ENCODE measurements at regions not wholly inside any gene's neighbourhood (a gene's known extent, or its start where the extent isn't known, plus 50 kb on each side); places are given as distances from the start of the nearest gene placed in this dataset.

DNA sequence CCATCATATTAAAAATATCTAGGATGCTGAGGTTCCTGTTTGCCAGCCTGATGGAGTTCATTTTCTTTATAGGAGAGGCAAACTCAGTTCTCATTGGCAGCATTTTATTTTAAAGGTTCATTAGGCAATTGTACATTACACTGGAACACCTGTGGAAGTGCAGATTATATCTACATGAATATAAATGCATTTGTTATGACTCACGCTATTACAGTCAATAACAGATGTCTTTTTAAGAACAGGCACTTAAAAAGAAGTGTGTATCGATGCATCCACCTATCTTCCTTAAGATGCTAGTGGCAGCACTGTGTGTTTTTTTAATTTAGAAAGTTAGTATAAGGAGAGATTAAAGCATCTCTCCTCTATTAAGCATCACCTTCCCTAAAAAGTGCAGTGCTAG lies 276.5 kb downstream of the PRDM2 start:
- DNase-seq, result no peak

DNA sequence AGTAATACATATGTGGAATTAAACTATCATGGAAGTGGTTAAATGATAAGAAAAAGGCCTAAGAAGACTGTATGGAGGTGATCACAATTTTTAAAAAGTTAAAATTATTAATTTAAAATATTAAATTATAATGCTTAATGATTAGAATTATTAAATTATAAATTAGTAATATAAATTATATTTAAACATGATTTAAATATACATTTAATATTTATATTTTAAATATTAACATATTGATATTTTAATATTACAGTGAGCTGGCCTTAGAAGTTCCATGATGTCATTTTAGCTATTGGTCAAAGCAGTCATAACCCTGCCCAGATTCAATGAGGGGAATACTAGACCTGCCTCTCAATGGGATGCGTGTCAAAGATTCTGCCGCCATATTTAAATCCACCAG lies 281.2 kb downstream of the PRDM2 start:
- no peak for DNase-seq

DNA sequence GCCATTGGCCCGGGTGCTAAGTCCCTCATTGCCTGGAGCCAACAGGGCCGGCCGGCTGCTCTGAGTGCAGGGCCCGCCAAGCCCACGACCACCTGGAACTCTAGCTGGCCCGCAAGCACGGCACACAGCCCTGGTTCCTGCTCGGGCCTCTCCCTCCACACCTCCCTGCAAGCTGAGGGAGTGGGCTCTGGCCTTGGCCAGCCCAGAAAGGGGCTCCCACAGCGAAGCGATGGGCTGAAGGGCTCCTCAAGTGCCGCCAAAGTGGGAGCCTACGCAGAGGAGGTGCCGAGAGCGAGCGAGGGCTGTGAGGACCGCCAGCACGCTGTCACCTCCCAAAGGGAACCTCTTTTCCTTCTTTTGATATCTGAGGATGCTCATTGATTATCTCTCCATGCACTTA lies 283.4 kb downstream of the PRDM2 start:
- no peak for DNase-seq

DNA sequence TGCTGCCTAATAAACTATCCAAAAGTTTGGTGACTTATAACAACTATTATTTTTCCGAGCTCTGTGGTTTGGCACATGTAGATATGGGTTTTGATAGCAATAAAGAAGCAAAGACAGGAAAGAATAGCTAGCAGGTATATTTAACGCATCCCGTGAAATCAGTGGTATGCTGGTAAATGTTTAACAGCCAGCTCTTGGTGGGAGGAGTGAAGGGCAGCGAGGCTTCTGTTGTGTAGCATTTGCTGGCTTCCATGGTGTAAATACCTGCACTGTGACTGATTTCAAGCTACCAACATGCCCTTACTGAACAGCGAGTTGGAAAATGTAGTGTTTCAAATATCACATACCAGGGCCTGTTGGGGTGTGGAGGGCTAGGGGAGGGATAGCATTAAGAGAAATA lies 291.0 kb downstream of the PRDM2 start:
- no peak for DNase-seq

DNA sequence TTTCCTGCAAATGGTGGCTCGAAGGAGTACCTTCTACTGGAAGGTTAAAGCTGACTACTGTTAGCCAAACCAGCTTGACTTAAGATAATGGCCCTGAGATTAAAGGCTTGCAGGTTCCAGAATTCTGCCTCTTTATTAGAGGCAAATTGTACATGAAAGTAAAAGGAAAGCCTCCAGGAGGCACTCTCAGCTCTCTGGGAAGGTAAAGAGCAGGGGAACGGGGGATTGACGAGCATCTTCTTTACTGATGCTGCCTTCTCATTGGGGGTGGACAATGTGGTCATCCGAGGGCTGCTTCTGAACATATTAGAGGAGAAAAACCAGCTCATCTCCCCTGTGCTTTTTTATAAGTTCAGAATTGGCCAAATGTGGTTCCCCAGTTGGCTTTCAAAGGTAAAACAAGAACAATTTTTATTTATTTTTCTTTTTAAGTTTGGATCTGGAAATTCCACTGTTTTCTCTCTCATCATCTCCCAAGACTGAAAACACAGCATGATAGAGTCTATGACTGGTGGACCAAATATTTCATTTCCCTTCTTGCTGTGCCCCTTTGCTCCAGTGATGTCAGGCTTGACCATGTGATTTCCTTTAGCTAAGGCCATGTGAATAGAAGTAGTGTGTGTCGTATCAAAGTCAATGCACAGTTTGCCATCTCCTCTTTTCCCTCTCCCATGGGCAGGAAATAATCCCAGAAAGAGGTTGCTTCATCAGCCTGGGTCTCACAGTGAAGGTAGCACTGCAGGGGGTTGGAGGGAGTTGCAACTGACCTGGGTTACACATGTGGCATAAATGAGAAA lies 292.7 kb downstream of the PRDM2 start:
- no peak for DNase-seq

DNA sequence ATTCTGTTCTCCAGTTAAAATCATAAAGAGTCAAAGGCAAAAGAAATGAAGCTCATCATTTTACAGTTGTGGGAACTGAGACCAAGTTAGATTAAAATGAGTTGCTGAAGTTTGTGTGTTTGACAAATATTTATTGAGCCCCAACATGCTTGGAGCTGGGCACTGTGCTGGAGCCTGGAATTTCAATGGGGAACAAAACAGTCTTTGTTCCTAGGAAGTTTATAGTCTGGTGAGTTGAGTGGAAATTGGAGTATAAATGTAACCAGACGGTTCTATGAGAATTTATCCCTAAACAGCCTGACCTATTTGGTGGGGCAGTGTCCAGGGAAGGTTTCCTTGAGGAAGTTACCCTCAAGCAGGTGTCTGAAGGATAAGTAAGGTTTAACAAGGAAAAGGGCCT lies 294.4 kb downstream of the PRDM2 start:
- DNase-seq, result no peak

DNA sequence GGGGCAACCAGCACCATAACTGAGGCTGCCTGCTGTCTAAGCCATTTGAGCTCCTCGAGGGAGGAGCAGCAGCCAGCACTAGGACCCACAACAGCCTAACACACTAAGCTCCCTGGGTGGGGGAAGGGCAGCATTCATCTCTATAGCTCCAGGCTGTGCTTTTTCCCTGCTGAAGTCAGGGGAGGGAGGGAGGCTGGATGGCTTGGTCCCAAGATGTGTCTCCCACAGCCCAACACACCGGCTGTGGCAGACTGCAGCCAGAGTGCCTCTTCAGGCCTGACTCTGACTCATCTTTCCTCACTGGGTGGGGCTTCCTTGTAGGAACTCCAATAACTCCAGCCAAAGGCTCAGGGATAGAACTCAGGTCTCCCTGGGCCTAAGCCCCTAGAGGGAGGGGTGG lies 296.3 kb downstream of the PRDM2 start:
- DNase-seq, result no peak

DNA sequence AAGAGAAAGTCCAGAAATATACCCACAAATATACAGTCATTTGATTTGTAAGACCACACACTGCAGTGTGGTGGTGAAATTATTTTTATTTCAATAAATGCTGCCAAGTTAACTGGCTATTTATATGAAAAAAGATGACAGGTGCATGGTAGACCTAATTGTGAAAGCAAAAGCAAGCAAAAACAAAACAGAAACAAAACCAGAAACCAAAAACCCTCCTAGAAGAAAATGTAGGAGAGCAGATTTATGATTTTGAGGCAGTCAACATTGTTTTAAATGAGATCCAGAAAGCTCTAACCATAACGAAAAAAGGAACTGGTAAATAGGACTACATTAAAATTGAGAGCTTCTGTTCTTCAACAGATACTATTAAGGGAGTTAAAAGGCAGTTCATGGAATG lies 303.6 kb downstream of the PRDM2 start:
- DNase-seq, result no peak

DNA sequence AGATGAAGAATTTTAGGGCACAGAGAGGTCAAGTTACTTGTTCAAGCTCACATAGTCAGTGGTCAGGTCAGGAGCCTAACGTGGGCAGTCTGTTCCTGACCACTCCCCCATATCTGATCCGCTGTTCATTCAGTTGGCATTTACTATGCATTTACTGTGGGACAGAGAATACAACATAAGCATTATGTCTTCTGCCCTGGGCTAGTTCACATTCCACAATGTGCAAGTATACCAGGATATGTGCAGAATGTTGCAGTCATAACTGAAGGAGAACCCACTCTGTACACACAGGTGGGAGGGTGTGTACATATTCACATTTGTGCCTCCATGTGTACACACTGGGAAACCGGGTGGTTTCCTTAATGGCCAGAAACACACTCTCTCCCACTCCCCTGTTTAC lies 309.6 kb downstream of the PRDM2 start:
- no peak for DNase-seq

DNA sequence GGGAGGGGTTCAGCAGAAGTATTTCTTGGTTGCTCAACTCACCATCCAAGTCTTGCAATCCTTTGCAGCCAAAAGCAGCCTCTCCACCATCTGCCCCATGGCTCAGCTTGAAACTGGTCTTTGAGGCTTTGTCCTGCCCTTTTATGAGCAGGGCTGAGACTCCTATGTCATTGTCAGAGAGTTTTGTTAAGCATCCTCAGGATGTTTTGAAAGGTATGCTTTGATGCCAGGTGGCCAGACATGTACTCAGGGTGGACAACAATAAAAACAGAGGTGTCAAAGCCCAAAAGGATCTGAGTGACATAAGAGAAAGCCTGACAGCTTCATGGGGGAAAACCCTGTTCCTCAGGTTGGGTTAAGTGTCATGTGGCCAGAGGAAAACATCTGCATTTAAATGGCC lies 310.5 kb downstream of the PRDM2 start:
- DNase-seq, result no peak

DNA sequence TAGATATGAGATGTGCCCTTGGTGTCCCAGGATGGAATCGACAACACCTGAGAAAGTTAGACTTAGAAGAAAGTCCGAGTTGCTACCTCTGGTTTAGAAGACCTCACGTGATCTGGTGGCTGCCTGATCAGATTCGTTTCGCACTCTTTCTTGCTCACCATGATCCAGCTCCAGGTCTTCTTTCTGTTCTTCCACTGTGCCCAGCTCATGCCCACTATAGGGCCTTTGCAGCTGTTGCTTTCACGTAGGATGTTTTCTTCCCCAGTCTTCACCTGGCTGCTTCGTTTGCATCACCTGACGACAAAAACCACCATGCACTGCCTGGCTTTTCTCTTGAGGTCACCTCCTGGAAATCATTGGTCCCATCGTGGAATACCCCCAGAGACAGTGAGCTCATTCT lies 311.1 kb downstream of the PRDM2 start:
- no peak for DNase-seq

DNA sequence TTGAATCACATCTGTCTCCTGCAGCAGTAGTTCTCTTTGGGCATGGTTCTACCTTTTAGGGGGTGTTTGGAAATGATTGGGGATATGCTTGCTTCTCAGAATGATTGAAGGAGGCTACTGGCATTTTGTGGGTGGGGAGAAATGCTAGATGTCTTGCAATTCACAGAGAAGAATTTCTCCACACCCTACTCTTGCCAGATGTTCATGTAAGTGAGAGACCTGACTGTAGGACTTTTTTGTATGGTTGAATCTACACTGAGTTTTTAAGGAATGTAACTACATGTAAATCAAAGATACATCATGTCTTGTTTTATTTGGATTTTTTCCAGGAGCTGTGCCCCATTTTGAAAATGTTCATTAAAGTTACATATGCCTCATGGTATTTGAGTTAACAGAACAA lies 311.9 kb downstream of the PRDM2 start:
- DNase-seq, result no peak

DNA sequence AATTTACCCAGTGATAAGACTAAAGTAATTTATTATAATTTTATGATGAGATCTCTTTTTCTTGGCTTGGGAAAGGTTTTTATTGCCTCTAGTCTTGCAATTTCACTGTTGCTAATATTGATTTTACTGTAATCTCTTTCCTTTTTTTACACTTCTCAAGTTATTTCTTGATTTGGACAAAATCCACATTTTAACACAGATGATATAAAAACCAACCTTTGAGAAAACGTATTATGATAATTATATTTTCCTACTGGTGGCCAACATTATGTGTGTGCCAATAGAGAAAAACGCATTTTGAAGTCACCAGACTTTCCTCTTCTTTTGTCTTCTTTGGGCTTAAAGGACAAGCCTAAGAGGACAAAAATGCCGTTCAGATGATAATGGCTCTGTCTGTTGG lies 314.9 kb downstream of the PRDM2 start:
- DNase-seq, result no peak

DNA sequence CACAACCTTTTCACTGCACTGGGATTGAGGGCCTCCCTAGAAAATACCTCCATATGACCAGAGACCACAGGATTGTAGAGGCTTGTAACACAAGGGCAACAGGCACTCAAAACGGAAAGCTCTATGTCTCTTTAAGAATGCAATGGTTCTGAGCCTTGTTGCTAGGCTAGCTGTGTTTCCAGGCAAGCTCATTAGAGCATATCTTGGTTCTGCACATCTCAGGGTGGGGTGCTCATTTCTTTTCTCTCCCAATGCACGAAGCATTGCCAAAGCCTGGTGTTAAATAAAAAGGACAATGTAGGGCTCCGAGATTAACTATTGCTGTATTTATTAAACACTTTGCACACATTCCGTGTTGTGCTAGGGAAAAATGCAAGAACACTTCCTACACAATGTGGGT lies 315.9 kb downstream of the PRDM2 start:
- DNase-seq, result no peak

DNA sequence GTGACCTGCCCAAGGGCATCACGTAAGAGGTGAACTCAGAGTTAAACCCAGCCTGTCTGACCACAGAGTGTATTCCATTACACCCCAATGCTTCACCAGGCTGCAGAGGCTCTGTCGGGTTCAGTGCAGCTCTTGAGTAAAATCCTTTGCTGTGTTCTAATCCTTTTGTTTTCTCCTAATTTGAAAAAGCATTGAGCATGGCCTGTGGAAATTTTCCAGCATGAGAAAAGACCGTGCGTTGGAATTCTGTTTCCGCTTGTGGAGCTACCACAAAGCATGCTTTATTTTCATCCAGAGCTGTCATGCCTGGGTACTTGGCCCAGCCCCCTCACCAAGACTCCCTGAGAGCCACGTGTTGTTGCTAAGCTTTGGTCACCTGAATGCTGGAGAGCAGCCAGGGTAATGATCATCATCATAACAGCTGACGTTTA lies 317.6 kb downstream of the PRDM2 start:
- no peak for DNase-seq

DNA sequence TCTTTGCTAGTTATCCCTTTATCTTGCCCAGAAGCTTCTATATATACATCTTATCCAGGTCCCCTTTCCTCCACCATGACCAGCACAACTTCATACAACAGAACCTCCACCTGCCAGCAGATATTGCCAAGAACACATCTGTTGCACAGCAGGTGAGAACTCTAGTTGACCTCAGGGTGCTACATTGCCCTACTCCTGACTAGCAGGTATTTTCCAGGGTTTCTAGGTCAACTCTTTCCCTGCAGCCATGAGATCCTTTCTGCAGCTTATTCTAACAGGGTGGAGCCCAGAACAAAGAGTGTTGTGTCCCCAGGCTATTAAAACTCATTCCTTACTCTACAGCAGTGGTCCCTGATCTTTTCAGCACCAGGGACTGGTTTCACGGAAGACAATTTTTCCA lies 319.5 kb downstream of the PRDM2 start:
- no peak for DNase-seq

DNA sequence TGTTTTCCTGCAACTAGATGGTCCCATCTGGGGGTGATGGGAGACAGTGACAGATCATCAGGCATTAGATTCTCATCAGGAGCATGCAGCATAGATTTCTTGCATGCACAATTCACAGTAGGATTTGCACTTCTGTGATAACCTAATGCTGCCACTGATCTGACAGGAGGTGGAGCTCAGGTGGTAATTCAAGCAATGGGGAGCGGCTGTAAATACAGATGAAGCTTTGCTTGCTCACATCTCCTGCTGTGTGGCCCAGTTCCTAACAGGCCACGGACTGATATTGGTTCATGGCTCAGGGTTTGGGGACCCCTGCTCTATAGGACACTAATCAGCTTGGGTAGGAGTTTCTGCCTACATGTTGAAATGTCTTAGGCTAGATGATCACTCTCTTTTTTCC lies 320.0 kb downstream of the PRDM2 start:
- DNase-seq, result no peak

DNA sequence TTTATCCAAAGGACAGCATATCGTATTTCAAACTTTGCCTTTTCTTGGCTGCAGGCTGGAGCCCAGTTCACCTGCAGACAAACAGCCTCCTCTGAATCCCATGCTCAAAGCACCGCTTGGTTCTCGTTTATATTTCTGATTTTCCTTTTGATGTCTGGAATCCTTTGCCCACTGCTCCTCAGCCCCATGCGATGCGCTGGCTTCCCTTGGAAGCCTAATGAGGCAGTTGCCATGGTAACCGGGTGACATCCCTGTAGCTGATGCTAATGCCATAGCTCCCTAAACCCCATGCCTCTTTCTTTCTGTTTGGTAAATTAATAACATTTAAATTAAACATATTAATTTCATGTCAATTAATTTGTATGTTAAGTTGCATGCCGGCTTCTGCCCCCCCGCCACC lies 327.1 kb downstream of the PRDM2 start:
- no peak for DNase-seq

DNA sequence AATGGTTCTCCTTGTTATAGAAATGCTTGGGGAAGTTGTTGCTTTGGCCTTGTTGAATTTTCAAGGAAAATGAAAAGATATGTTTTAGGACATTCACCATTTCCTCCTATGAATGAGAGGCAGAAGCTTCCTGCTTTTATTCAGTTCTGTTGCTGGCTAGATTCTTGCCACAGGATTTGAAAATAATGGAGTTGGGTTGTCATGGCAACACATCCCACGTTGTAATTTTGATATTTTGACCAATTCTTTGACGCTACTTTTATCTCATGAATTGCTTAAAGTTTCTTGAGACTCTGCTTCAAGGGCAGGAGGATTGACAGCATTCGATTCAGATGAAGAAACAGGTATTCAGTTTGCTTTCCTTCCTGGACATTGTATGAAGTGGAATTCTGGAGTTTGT lies 331.5 kb downstream of the PRDM2 start:
- DNase-seq, result no peak

DNA sequence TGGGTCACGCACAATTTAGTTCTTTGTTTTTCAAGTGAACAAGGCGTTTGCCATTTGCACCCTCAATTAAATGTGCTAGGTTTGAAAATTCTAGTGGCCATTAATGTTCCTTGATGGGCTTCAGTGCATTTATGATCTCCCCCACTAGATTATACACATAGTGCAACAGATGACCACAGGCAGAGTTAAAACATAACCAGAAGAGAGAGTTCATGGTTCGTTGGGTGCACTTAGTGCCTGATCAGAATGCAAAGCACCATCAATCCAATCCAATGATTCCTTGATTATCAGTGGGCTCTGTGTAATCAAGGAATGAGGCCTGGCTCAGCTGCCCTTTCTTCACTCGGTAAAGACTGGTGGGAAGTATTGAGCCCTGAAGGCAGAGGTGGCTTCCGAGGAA lies 334.5 kb downstream of the PRDM2 start:
- DNase-seq, result no peak

DNA sequence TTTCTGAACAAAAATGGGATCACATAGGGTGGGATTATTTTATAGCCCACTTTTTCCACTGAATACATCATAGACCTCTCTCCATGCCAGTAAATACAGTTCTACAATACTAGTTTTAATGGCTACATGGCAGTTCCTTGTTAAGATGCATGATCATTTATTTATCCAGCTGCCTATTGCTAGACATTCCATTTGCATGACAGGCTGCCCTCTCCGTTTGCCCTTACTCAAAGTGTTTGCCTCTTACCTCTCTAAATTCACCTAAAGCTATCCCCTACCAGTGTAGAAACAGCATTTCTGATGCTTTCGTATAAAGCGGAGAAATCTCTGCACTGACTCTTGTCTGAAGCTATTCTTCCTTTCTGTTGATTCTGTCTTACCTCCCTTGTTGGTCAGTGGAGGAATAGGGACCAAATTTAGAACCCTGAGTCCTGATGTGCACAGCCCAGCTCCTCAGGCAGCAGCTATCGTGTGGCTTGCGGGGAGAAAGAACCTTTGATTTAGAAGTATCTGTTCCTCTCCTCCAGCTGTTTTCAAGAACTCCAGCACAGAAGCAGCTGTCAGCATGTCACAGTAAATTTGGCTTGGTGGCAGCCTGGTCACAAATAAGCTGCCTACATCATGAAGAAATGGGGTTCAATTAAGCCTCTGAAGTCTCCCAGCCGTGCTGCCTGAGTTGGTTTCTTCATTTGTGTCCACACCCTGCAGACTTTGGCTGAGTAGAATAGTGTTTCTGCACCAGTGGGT lies 337.3 kb downstream of the PRDM2 start:
- peak; percentile 53 for DNase-seq

DNA sequence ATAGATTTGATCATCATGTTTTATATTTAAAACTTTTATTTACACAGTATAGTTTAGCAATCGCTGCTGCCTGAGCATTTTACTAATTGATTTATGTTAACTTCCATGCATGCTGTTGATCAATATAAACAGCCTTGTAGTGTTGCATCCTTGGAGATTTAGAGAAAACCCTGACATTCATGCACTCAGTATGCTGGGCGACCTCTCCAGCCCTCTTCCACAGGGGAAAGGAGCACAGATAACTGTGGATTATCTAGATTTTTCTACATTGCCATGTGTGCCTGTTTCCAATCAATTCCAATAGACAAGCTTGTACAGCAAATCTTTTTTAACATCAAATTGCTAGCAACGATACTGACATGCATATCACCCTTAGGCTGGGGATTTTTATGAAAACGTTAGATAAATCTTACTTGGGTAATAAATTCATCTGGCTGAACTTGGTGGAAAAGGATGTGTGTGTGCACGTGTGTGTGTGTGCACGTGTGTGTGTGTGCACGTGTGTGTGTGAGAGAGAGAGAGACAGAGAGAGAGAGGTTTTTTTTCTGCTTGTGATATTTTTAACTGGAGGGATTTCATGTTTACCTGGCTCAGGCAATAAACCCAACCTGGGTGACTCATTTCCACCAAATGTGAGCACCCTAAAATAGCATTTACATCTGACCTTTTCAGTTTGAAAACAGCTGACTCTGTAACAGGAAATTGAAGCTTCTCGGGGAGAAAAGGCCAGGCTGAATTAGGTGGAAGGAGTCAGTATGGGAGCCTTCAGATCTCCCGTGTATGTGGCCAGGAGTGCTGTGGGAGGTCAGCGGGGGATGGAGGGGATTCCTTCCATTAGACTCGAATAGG lies 339.8 kb downstream of the PRDM2 start:
- DNase-seq, result no peak

DNA sequence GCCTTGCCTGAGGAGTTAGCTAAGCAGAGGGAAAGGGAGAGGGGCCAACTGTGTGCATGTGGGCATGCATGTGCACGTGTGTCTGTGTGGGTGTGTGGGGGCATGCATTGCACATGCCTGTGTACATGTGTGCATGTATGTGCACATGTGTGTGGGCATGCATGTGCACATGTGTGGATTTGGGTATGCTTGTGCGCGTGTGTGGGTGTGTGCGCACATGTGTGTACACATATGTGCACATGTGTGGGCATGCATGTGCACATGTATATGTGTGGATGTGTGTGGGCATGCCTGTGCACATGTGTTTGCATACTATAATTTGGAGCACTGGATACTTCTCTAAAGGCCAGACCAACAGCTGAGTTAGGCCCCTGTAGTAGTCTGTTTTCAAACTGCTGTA lies 350.0 kb downstream of the PRDM2 start:
- no peak for DNase-seq
